Epithelial cell of prostate (primary cell): ENCODE measurements at regions not wholly inside any gene's neighbourhood (a gene's known extent, or its start where the extent isn't known, plus 50 kb on each side); places are given as distances from the start of the nearest gene placed in this dataset.
"Not testable (repeated sequence)": the region's sequence is repeated elsewhere in the genome, so short reads cannot be mapped to it uniquely, and the experiment has no call there.

Experiments
- DNase-seq: peaks from one replicate; pipeline ENCODE4 v3.0.0-alpha.2; 2011; ENCODE audit warnings: low read depth, low spot score
- H3K27ac ChIP-seq: fragments of 450-650 bp; 2 replicates; pipeline ENCODE4 v1.5.1; 2017; ENCODE audit warnings: mild to moderate bottlenecking

GRCh38 chr17:6373599-6373998, 61.3 kb downstream of the AIPL1 start:
- H3K27ac ChIP-seq: peak overlapping the region; percentile 47
- not testable (repeated sequence) for DNase-seq

- H3K27ac ChIP-seq: peak overlapping the region; percentile 56
- peak; percentile 72 for DNase-seq
Observed at GRCh38 chr17:6366221-6366666, 68.7 kb downstream of the AIPL1 start.

GRCh38 chr17:6365200-6365943, 69.5 kb downstream of the AIPL1 start:
- peak; percentile 66 for DNase-seq
- H3K27ac ChIP-seq: peak overlapping the region; percentile 56

GRCh38 chr17:6361733-6362132, 73.2 kb downstream of the AIPL1 start:
- DNase-seq: no peak
- H3K27ac ChIP-seq: no peak overlapping the region

- DNase-seq: no peak
- H3K27ac ChIP-seq: no peak overlapping the region
Observed at GRCh38 chr17:6358131-6358530, 76.8 kb downstream of the AIPL1 start.

GRCh38 chr17:6356562-6356961, 78.4 kb downstream of the AIPL1 start:
- DNase-seq: no peak
- H3K27ac ChIP-seq: no peak overlapping the region

- no peak for DNase-seq
- H3K27ac ChIP-seq: no peak overlapping the region
Observed at GRCh38 chr17:6355196-6355595, 79.7 kb downstream of the AIPL1 start.

- DNase-seq: no peak
- H3K27ac ChIP-seq: no peak overlapping the region
Observed at GRCh38 chr17:6352801-6353560, 81.9 kb downstream of the AIPL1 start.

- no peak for DNase-seq
- H3K27ac ChIP-seq: no peak overlapping the region
Observed at GRCh38 chr17:6352016-6352415, 82.9 kb downstream of the AIPL1 start.

- H3K27ac ChIP-seq: no peak overlapping the region
- no peak for DNase-seq
Observed at GRCh38 chr17:6350806-6351205, 84.1 kb downstream of the AIPL1 start.

- DNase-seq: no peak
- H3K27ac ChIP-seq: no peak overlapping the region
Observed at GRCh38 chr17:6348891-6349290, 86.0 kb downstream of the AIPL1 start.

- DNase-seq: no peak
- H3K27ac ChIP-seq: no peak overlapping the region
Observed at GRCh38 chr17:6347776-6348175, 87.1 kb downstream of the AIPL1 start.

GRCh38 chr17:6346986-6347385, 87.9 kb downstream of the AIPL1 start:
- DNase-seq: no peak
- no peak overlapping the region for H3K27ac ChIP-seq

GRCh38 chr17:6346156-6346786, 88.7 kb downstream of the AIPL1 start:
- no peak overlapping the region for H3K27ac ChIP-seq
- no peak for DNase-seq

- no peak overlapping the region for H3K27ac ChIP-seq
- DNase-seq: no peak
Observed at GRCh38 chr17:6343736-6344135, 91.2 kb downstream of the AIPL1 start.

- no peak overlapping the region for H3K27ac ChIP-seq
- no peak for DNase-seq
Observed at GRCh38 chr17:6343191-6343590, 91.7 kb downstream of the AIPL1 start.

GRCh38 chr17:6340708-6341107, 94.2 kb downstream of the AIPL1 start:
- H3K27ac ChIP-seq: no peak overlapping the region
- no peak for DNase-seq

- H3K27ac ChIP-seq: no peak overlapping the region
- no peak for DNase-seq
Observed at GRCh38 chr17:6334386-6334785, 100.5 kb downstream of the AIPL1 start.

GRCh38 chr17:6330936-6331335, 104.0 kb downstream of the AIPL1 start:
- H3K27ac ChIP-seq: no peak overlapping the region
- no peak for DNase-seq

GRCh38 chr17:6328279-6328678, 106.6 kb downstream of the AIPL1 start:
- DNase-seq: no peak
- H3K27ac ChIP-seq: no peak overlapping the region

- H3K27ac ChIP-seq: no peak overlapping the region
- DNase-seq: no peak
Observed at GRCh38 chr17:6327007-6327406, 107.9 kb downstream of the AIPL1 start.
